HG02852 (cell line): ENCODE measurements at regions not wholly inside any gene's neighbourhood (a gene's known extent, or its start where the extent isn't known, plus 50 kb on each side); places are given as distances from the start of the nearest gene placed in this dataset.
A peak's percentile ranks its signal among the peaks of the same experiment; 100 is the strongest.
"Not testable (repeated sequence)": the region's sequence is repeated elsewhere in the genome, so short reads cannot be mapped to it uniquely, and the experiment has no call there.

ENCODE experiments used
- ATAC-seq: cut with Tn5 transposase; IDR thresholded peaks from one replicate; pipeline ENCODE4 v1.9.1; 2021; ENCODE audit warnings: mild to moderate bottlenecking, moderate library complexity; ENCODE audit not compliant: unreplicated experiment

DNA sequence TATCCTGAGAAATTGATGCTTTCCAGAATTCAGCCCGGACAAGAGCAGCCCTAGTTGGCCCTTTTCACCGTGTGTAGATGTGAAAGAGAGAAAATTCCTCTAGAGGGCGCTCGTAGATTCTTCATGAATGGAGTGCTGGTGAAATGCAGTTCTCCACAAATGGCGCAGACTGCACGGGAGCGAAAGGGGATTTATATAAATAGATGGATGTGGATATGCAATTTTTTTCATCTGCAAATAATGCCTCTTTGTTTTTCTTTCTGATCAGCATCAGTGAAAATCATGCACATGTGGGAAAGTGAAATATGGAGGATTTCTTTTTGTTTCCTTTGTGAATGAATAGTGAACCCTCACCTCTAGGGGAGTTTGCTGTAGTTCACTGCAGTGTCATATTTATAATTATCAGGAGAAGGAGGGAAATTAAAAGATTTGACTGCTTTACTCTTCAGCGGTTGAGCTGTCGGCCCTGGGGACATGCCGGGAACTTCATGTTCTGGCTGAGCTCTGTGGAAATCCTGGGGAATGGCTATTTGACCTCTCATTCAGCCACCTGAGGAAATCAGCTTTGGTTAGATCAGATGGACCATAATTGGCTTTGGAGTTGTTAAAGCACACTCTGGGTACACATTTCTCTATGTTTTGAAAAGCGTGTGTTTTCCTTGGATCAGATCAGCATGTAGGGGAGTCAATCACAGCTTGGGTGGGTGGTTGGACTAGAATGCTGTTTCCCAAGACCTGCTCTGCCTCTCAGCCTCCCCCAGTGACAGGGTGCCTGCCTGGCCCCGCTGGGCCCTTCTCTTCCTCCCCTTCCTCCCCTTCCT is 115.0 kb upstream of the SHISA3 start:
- ATAC-seq = peak; percentile 74

DNA sequence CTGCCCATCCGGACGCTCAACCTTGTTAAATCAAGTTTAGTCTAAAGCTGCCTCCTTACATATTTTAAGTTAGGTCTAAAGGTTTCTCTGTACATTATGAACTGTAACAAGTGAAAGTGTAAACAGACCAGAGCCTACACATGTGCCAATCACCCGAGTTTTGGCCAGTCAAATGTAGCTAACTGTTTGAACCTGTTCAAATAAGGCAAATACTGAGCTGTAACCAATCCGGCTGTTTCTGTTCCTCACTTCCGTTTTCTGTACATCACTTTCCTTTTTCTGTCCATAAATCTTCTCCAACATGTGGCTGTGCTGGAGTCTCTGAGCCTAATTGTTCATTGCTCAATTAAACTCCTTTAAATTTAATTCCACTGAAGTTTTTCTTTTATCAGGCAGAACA is 113.3 kb upstream of the SHISA3 start:
- ATAC-seq = no peak

DNA sequence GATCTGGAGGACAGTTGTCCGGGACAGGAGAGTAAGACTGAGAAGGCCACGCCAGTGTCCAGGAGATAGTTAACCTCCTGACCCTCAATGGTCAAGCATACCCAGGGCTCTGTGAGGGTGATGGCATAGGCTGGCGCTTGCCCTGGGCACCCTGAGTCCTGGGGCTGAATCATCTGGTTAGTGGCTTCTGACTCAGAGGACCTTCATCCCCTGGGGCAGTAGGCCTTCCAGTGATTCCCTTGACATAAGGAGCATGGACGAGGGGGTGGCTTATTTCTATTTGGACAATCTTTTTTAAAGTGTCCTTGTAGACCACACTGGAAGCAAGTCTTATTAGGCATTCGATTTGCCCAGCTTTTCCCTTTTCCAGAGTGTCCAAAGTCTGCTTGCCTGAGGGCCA is 108.4 kb upstream of the SHISA3 start:
- ATAC-seq = not testable (repeated sequence)

DNA sequence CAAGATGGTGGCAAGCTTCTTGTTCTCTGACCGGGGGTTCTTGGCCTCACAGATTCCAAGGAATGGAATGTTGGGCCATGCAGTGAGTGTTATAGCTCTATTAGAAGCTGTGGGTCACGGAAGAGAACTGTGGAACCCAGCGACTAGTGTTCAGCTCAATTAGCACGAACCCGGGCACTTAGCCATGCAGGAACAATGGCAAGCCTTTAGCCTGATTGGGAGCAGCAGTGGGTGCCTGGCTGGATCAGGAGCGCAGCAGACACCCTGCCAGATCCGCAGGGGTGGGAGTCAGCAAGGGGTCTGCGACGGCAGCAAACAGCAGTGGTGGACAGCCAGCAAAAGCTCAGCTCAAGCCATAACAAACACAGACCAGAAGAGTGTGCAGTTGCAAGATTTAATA is 105.1 kb upstream of the SHISA3 start:
- ATAC-seq = not testable (repeated sequence)

DNA sequence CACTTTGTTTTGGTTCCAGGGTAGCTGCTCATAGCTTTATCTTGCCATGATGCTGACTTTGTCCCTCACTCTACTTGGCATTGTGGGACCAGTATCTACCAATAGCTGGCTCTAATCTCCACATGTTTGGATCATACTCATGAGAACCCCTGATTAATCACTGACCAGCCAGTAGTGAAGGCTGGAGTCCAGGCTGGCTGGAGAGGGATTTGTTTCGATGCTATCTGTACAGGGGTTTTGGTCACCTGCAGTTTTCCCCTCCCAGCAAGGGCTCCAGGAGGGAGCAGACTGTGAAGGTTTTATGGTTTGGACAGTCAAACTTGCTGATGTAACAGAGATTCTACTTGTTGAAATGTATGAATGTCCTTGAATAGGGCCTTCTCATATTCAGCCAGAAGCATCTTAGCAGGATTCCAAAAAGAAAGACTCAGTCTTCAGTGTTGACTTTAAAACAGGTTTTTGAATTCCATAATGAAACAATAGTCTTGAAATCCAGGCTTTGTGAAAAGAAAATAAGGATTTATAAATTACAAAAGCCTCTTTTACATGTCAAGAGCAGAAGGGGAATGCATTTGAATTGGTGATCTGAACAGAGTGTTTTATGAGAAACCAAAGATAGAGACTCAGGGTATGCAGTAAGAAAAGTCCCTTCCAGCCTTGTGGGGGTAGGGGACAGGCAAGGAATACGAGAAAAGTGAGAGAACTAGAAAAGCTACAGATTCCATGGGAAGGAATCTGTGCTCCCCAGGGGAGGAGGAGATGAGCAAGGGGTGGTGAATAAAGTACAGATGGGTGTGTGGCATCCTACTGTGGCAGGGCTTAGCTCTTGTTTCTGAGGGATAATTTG is 103.1 kb upstream of the SHISA3 start:
- no peak for ATAC-seq

DNA sequence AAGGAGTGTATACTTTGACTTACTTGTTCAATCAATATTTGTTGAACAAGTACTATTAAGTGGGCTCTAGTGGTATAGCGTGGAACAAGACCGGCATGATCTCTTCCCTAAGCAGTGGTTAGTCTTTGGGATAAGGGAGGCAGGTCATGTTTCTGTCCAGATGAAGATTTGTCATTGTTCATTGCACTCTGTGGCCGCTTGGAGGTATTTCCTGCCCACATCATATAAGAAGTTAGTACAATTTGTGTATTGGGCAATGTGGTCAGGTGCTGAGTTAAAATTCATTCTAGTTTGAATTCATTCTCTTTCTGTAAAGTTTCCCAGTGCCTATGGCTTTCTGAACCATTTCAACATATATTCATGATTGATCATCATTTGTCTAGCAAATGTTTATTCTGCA is 101.1 kb upstream of the SHISA3 start:
- ATAC-seq = peak; percentile 76

DNA sequence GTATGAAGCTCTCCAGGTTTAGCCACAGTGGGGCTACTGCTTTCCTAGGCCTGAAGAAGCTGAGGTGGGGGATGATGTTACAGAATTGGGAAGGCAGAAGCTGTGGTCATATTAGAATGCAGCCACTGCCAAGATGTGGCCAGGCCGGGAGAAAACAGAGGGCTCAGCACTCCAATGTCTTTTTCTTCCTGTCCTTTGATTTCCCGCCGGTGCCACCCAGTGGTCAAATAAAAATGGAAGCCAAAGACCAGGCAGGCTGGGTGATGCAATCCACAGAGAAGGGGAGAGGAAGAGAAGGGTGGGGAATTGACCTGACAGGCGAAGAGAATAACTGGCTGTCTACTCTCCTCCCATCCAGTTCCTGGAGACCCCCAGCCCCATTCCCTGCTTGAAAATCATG is 94.9 kb upstream of the SHISA3 start:
- no peak for ATAC-seq

DNA sequence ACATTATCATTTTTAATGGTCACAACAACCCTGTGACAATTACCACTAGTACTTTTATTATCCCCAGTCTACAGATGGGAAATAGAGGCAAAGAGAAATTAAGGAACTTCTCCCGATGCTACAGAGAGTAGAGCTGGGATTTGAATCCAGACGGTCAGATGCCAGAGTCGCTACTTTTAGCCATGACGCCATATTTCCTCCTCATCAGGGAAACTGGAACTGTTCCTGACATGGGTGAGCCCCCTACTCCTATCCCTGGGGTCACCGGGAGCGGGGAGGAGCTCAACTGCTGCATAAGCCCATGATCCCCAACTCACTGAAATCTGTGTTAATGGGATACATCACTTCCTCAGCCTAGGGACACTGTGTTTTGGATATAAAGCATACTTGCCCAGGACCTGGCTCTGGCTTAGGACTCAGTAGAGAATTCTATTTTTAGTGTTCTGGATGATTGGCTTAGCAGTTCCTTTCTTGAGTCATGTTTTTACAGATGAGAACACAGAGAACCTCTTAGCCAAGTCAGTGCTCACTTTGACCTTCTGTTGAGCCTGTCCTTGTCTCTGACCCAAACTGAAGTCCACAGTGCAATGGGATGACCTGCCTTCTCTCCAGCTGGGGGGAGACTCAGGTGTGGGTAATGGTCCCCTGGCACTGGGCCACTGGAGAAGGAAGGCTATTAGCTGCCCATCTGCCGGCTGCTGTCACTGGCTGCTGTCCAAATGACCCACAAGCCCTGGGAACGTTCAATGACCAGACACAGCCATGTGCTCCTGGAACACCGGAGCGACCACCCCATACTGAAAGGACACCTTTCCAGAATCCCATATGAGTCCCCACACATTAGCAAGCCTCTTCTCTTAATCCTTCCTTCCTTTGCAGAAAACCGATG is 90.8 kb upstream of the SHISA3 start:
- no peak for ATAC-seq

DNA sequence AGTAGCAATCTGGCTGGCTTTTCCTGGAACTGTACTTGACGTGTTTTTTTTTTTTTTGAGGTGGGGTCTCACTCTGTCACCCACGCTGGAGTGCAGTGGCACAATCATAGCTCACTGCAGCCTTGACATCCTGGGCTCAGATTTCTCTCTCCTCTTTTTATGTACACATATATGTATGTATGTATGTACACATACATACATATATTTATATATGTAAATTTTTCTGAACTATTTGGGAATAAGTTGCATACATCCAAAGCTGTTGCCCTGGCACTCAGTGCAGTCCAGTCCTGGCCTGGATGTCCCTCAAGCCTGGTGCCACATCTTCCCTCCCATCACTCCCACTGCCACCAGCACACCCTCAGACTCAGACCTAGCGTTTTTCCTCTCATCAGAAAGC is 89.0 kb upstream of the SHISA3 start:
- ATAC-seq = no peak

DNA sequence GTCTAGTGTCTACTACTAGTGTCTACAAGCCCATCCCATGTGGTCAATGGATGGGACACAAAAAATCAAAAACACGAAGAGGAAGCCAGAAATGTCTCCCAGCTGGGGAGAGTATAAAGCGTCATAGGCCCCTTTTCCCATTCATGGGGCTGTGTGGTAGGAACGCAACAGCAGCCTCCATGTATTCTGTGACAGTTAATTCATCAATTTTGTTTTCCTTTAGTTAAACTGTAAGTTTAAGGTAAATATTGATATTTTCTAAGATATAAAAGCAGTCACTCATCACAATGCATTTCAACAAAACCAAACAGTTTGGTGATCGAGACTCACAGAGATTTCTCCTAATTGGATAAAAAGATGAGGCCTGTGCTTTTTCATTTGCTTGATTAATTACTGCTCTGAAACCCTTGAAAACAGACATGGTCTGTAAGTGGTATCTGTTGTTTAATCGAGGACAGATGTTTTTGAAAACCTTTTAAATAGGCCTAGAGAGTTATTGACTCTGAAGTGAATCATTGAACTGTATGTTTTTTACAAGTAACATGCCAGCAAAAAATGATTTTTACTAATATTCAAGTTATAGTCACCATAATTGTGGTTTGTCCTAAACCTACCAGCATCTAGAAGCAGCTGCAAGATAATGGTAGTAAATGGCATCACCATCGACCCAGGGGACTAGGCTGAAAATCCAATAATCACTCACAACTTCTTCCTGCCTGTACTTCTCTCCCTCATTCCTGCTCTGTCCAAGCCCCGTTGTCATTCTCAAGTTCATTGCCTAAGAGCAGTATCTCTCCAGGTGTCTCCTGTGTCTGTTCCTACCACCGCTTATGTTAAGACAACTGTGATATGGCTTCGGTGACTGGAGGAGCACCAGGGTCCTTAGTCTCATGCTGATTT is 87.7 kb upstream of the SHISA3 start:
- ATAC-seq = no peak

DNA sequence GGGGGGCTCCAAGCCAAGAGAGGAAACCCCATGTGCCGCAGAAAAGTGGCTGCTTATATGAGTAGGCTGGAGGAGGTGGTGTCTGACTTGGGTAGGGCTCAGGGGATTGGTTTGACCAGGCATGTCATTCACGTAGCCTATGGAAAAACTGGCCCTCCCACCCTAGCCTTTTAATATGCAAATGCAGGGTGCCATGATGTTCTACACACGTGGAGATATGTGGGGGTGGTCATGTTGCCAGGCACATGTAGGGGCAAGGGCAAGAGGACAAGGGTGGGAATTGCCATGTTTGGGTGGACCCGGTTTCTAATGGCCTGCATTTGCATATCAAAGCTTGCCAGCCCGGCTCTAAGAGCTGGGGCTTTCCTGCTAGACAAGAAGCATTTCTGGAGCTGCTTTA is 86.9 kb upstream of the SHISA3 start:
- ATAC-seq = no peak

DNA sequence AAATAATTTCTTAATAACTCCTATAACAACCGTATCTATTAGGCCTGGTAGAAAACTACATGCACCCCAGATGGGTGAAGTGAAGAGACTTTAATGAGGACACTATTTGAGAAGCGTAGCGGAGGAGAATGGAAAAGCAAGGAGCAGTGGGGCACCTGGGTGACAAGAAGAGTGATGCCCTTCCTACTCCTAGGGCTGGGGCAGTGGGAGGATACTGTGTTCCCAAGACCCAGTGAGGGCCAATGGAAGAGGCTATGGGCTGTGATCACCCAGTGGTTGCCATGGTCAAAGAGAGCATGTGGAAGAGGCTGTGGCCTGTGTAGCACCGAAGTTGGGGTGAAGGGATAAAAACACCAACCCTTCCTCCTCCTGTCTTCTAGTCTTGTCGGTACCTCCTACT is 86.5 kb upstream of the SHISA3 start:
- ATAC-seq = no peak

DNA sequence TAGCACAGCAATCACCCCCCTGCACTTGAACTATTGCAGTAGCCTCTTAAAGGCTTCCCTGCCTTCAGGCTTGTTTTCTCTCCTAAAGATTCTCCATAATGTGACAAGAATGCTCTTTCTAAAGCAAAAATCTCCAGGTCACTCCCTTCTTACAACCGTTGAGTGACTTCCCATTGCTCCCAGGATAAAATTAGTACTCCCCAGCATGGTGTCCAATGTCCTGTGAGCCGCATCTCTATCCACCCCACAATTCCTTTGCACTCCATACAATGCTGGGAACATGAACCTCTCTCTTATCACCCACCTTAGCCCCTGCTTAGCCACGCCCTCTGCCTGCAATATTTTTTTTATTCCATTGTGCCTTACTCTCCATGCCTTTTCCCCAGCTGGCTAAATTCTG is 85.7 kb upstream of the SHISA3 start:
- ATAC-seq = no peak

DNA sequence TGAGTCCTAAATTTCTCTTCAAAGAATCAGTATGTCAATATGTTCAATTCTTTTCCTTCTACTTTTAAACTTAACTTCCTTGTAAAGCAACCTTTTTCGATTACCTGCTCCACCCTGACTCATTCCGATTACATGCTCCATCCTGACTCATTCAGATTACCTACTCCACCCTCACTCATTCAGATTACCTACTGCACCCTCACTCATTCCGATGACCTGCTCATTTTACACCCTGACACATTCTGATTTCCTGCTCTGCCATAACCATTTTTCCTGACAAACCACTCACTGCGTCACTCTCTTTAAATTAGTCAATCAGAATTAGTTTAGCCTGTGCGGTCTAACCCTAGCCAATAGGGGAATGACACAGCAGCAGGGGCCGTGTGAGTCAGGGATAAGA is 83.9 kb upstream of the SHISA3 start:
- not testable (repeated sequence) for ATAC-seq

DNA sequence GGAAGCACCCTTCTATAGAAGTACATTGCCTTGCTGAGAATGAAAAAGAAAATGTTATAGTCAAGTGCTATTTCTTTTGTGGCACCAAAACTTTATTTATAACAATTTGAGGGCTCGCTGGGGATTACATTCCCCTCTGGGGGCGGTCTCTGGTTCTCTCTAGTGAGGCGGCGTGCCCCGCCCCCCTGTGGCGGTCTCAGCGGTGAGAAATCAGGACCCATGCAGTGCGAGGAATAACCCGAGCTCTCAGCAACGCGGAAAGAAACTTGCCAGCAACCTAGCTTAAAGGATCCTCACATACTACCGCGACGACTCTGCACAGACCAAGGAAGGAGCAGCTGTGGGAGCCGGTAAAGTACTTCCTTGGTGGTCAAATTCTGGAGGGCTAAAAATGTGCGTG is 83.4 kb upstream of the SHISA3 start:
- no peak for ATAC-seq

DNA sequence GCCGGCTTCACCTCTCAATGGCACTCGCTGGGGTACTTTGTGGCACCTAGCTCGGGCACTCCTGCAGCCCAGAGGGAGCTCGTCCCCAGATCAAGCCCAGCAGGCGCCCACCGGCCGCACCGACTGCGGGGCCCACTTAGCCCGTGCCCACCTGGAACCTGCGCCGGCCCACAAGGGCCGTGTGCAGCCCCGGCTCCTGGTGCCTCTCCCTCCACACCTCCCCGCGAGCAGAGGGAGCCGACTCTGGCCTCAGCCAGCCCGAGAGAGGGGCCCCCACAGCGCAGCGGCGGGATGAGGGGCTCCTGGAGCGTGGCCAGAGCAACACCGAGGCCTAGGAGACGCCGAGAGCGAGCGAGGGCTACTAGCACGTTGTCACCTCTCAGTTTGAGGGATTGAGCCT is 82.1 kb upstream of the SHISA3 start:
- no peak for ATAC-seq

DNA sequence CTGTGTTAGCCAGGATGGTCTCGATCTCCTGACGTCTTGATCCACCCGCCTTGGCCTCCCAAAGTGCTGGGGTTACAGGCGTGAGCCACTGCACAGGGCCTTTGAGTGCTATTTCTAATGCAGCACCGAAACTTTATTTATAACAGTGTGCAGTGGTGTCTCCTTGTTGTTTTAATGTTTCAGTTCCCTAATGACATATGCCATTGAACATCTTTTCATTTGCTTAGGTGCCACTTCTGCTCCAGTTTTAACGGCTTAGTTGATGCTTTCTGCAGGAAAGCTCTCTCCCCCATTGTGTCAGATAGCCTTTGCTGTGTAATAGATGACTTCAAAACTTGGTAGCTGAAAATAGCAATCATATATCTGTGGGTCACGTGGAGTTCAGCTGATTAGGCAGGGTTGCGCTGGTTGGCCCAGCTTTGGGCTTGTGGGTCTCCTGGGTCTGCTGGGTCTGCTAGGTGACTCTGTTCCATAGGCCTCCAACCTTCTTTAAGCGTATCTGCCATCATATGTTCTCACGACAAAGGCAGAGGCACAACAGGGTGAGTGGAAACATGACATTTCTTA is 76.4 kb upstream of the SHISA3 start:
- no peak for ATAC-seq

DNA sequence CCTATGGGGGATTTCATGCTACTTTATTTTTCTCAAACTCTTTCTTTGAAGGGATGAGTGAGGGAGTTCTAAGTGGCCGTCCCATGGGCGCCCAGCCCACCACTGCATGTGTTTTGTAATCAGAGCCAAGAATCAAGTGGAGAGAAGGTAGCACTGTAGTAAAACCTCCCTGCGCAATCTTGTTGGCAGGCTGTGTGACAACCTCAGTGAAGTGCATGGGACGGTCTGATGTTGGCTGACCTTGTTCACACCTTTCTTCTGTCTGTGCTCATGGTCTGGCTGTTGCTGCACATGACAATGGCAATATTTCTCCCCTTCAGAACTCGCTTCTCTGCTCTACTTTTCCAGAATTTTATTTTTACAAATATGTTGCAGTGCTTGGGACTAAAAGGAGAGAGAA is 71.2 kb upstream of the SHISA3 start:
- ATAC-seq = no peak

DNA sequence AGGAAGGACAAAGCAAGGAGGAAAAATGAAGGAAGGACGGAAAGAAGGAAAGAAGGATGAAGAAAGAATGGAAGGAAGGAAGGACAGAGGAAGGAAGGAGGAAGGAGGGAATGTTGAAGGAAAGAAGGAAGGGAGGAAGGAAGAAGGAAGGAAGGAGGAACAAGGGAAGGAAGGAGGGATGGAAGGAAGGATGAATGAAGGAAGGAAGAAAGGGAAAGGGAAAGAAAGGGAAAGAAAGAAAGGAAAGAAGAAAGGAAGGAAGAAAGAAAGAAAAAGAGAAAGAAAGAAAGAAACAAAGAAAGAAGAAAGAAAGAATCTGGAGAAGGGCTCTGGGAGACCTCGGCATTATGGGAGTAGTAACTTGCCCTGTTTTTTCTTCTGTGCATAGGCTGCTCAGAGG is 70.8 kb upstream of the SHISA3 start:
- ATAC-seq = no peak

DNA sequence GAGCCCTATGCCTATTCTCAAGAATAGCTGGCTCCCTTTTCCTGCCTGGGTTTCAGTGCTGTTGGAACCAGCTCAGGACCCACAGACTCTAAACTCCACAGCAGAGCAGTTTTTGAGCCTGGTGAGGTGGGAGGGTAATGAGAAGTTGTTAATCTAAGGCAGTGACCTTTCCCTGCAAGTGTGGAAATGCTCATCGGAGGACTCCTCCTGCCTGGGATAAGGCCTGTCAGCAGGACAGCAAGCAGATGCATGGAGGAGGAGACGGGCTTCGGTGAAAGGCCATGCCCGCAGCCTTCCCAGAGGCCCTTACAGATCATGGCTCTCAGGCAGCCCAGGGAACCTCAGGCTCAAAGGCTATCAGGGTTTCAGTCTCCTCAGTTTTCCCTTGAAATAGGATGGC is 70.0 kb upstream of the SHISA3 start:
- ATAC-seq = no peak
